Kidney (tissue), 13 donors: ENCODE measurements at regions not wholly inside any gene's neighbourhood (a gene's known extent, or its start where the extent isn't known, plus 50 kb on each side); places are given as distances from the start of the nearest gene placed in this dataset.

Experiments
- DNase-seq, 5 donors: peaks; one replicate each; pipeline ENCODE4 v3.0.0-alpha.2; 2013 to 2020
- FAIRE-seq: peaks from 2 replicates; lab custom pipeline; 2012; peaks lifted over from hg19 to GRCh38; lab: Jason Lieb, UNC
- H3K27ac ChIP-seq, 2 donors: one replicate each; pipeline ENCODE4 v1.7.0; 2013; ENCODE audit warnings: low read depth in 2 of 2, low read length in 2 of 2, inconsistent platforms in 1 of 2
- H3K27me3 ChIP-seq: one replicate; pipeline ENCODE4 v1.7.1; 2013; ENCODE audit warnings: low read length, inconsistent platforms; ENCODE audit not compliant: control insufficient read depth, insufficient read depth
- H3K36me3 ChIP-seq, 3 donors: one replicate each; pipeline versions ENCODE4 v1.7.0 to v1.7.1; 2013; ENCODE audit warnings: low read length in 3 of 3, control low read depth in 1 of 3, inconsistent platforms in 1 of 3; ENCODE audit not compliant: insufficient read depth in 3 of 3, control insufficient read depth in 2 of 3
- H3K4me1 ChIP-seq, 3 donors: one replicate each; pipeline versions ENCODE4 v1.7.0 to v1.7.1; 2013; ENCODE audit warnings: low read length in 3 of 3, inconsistent platforms in 1 of 3, low read depth in 1 of 3; ENCODE audit not compliant: control insufficient read depth in 2 of 3, insufficient read depth in 2 of 3
- H3K4me3 ChIP-seq, 3 donors: one replicate each; pipeline versions ENCODE4 v1.7.0 to v1.8.1; 2013; ENCODE audit warnings: low read length in 3 of 3, control low read depth in 1 of 3, inconsistent platforms in 1 of 3
- H3K9ac ChIP-seq, 3 donors: one replicate each; pipeline versions ENCODE4 v1.7.0 to v1.7.1; 2013; ENCODE audit warnings: low read length in 3 of 3, control low read depth in 1 of 3, inconsistent platforms in 1 of 3
- H3K9me3 ChIP-seq, 3 donors: one replicate each; pipeline versions ENCODE4 v1.7.0 to v1.7.1; 2013; ENCODE audit warnings: low read length in 3 of 3, control low read depth in 1 of 3, inconsistent platforms in 1 of 3; ENCODE audit not compliant: control insufficient read depth in 2 of 3, insufficient read depth in 1 of 3
- CTCF ChIP-seq: IDR thresholded peaks from 3 replicates; pipeline ENCODE4 v1.5.1; 2012; ENCODE audit warnings: mild to moderate bottlenecking, moderate library complexity, borderline replicate concordance; ENCODE audit not compliant: insufficient read depth; ENCODE audit errors: extremely low read depth
- intact Hi-C: fragments of 100-400 bp; cut with DNase I; formaldehyde crosslinking; loops from one replicate; pipeline ENCODE4 v1.11.1; 2022
- donor health status: control.
- donor health status: control.
- donor health status: control.
- donor health status: control.
- donor health status: control.
- donor health status: DM: yes; HTN: yes; CAD: no.
- donor health status: Normal renal cell carcinoma (clear cell type).

- Histone ChIP-seq H3K4me3 (no peak overlapping the region), H3K27ac (no peak overlapping the region), H3K9me3 (no peaks in the 10 kb centered on the region), H3K36me3 (no peaks in the 10 kb centered on the region), H3K27me3 (no peaks in the 10 kb centered on the region), H3K4me1 (no peaks in the 10 kb centered on the region), H3K9ac (no peak overlapping the region)
- TF ChIP-seq CTCF, result no peak
- intact Hi-C loops, result no loop called here
- DNase-seq (no peak), FAIRE-seq (no peak)
Observed at GRCh38 chr4:157521906-157522305, 301.4 kb downstream of the GRIA2 start.

- no peak for FAIRE-seq
- Histone ChIP-seq H3K9me3 (no peaks in the 10 kb centered on the region), H3K4me1 (no peaks in the 10 kb centered on the region), H3K9ac (no peak overlapping the region), H3K4me3 (no peak overlapping the region), H3K36me3 (no peaks in the 10 kb centered on the region), H3K27me3 (no peaks in the 10 kb centered on the region), H3K27ac (no peak overlapping the region)
- intact Hi-C loops, result no loop called here
- TF ChIP-seq CTCF, result no peak
- no peak for DNase-seq
Observed at GRCh38 chr4:157514711-157515110, 294.2 kb downstream of the GRIA2 start.

GRCh38 chr4:157509341-157509740, 288.8 kb downstream of the GRIA2 start:
- H3K9ac ChIP-seq, result no peak overlapping the region
- no peaks in the 10 kb centered on the region for H3K4me1 ChIP-seq
- no peaks in the 10 kb centered on the region for H3K27me3 ChIP-seq
- DNase-seq (no peak), FAIRE-seq (no peak)
- intact Hi-C loops, result no loop called here
- no peaks in the 10 kb centered on the region for H3K36me3 ChIP-seq
- no peak overlapping the region for H3K4me3 ChIP-seq
- H3K9me3 ChIP-seq, result no peaks in the 10 kb centered on the region
- TF ChIP-seq CTCF, result no peak
- no peak overlapping the region for H3K27ac ChIP-seq

- Histone ChIP-seq H3K9ac (no peak overlapping the region), H3K36me3 (no peaks in the 10 kb centered on the region), H3K27ac (no peak overlapping the region), H3K4me3 (no peak overlapping the region), H3K27me3 (no peaks in the 10 kb centered on the region), H3K9me3 (no peaks in the 10 kb centered on the region), H3K4me1 (no peaks in the 10 kb centered on the region)
- FAIRE-seq (no peak), DNase-seq (no peak)
- intact Hi-C loops, result no loop called here
- no peak for TF ChIP-seq CTCF
Observed at GRCh38 chr4:157502656-157503055, 282.1 kb downstream of the GRIA2 start.
